Uterus (tissue), 2 donors: ENCODE measurements at regions not wholly inside any gene's neighbourhood (a gene's known extent, or its start where the extent isn't known, plus 50 kb on each side); places are given as distances from the start of the nearest gene placed in this dataset.

Source experiments
- CTCF ChIP-seq, 4 experiments: fragments of 200-600 bp in 2 of 4; fragments of 450-650 bp in 2 of 4; sonication (generic) in 2 of 4; IDR thresholded peaks; one replicate each; pipeline ENCODE4 v1.5.1; 2016 to 2019; ENCODE audit warnings: antibody characterized with exemption in 4 of 4, mild to moderate bottlenecking in 2 of 4, moderate library complexity in 1 of 4
- POLR2A ChIP-seq, 2 donors: fragments of 450-650 bp; IDR thresholded peaks; one replicate each; pipeline ENCODE4 v1.6.1; 2016; ENCODE audit warnings: antibody characterized with exemption in 2 of 2, mild to moderate bottlenecking in 1 of 2, moderate library complexity in 1 of 2

GRCh38 chr22:47808236-47808635, 1045.8 kb downstream of the TBC1D22A start:
- TF ChIP-seq POLR2A (IDR thresholded peaks at IDR 0.05): no peak
- TF ChIP-seq CTCF (IDR thresholded peaks at IDR 0.05): no peak
